Stimulated activated CD4-positive, alpha-beta T cell treated with anti-CD3 and anti-CD28 coated beads, Interleukin-12 subunit alpha, Interleukin-12 subunit beta, amount 100 ng/mL, for 4 hours (primary cell): ENCODE measurements at regions not wholly inside any gene's neighbourhood (a gene's known extent, or its start where the extent isn't known, plus 50 kb on each side); places are given as distances from the start of the nearest gene placed in this dataset.
A peak's percentile ranks its signal among the peaks of the same experiment; 100 is the strongest.

Source experiments
- DNase-seq: peaks from one replicate; pipeline ENCODE4 v3.0.0-alpha.2; 2020

GRCh38 chr17:15177343-15177742 lies 87.8 kb downstream of the PMP22 start:
- no peak for DNase-seq

GRCh38 chr17:15175356-15175755 lies 89.8 kb downstream of the PMP22 start:
- no peak for DNase-seq

GRCh38 chr17:15171167-15172047 lies 93.7 kb downstream of the PMP22 start:
- peak; percentile 6 for DNase-seq

- no peak for DNase-seq
These were observed 95.5 kb downstream of the PMP22 start for GRCh38 chr17:15169676-15170075.

- DNase-seq, result no peak
These were observed 96.7 kb downstream of the PMP22 start for GRCh38 chr17:15168379-15168778.

GRCh38 chr17:15161395-15161794 lies 103.7 kb downstream of the PMP22 start:
- DNase-seq, result no peak

- no peak for DNase-seq
These were observed 108.1 kb downstream of the PMP22 start for GRCh38 chr17:15157051-15157450.

GRCh38 chr17:15154618-15155017 lies 110.5 kb downstream of the PMP22 start:
- no peak for DNase-seq

- no peak for DNase-seq
These were observed 119.5 kb downstream of the PMP22 start for GRCh38 chr17:15145621-15146020.

- DNase-seq, result no peak
These were observed 121.6 kb downstream of the PMP22 start for GRCh38 chr17:15143524-15143923.

GRCh38 chr17:15134363-15134762 lies 130.8 kb downstream of the PMP22 start:
- DNase-seq, result no peak

GRCh38 chr17:15133826-15134225 lies 131.3 kb downstream of the PMP22 start:
- no peak for DNase-seq

- DNase-seq, result no peak
These were observed 132.0 kb downstream of the PMP22 start for GRCh38 chr17:15133143-15133542.

- DNase-seq, result no peak
These were observed 134.7 kb downstream of the PMP22 start for GRCh38 chr17:15130426-15130825.

GRCh38 chr17:15129986-15130385 lies 135.1 kb downstream of the PMP22 start:
- no peak for DNase-seq

GRCh38 chr17:15124746-15125145 lies 140.4 kb downstream of the PMP22 start:
- no peak for DNase-seq

GRCh38 chr17:15124264-15124595 lies 140.9 kb downstream of the PMP22 start:
- DNase-seq, result no peak

GRCh38 chr17:15123593-15124263 lies 141.4 kb downstream of the PMP22 start:
- no peak for DNase-seq

- no peak for DNase-seq
These were observed 142.3 kb downstream of the PMP22 start for GRCh38 chr17:15122857-15123256.

GRCh38 chr17:15121426-15121825 lies 143.7 kb downstream of the PMP22 start:
- no peak for DNase-seq

GRCh38 chr17:15119968-15120367 lies 145.2 kb downstream of the PMP22 start:
- no peak for DNase-seq

GRCh38 chr17:15117239-15117638 lies 147.9 kb downstream of the PMP22 start:
- no peak for DNase-seq

GRCh38 chr17:15112846-15113617 lies 152.1 kb downstream of the PMP22 start:
- no peak for DNase-seq

- no peak for DNase-seq
These were observed 155.5 kb downstream of the PMP22 start for GRCh38 chr17:15109608-15110007.
